H1 (cell line): ENCODE measurements at regions not wholly inside any gene's neighbourhood (a gene's known extent, or its start where the extent isn't known, plus 50 kb on each side); places are given as distances from the start of the nearest gene placed in this dataset.

ENCODE experiments used
- CTCF ChIA-PET: fragments of 300-600 bp; sonication (Branson Sonifier 250); formaldehyde crosslinking; loops from one replicate; lab custom pipeline; 2021; ENCODE audit not compliant: partially characterized antibody; lab: Charles Lee
- POLR2A ChIA-PET: fragments of 300-600 bp; sonication (Branson Sonifier 250); formaldehyde crosslinking; loops from one replicate; lab custom pipeline; 2021; ENCODE audit warnings: inconsistent platforms; ENCODE audit not compliant: partially characterized antibody; lab: Charles Lee
- DNase-seq, 2 experiments: peaks; one replicate each; pipeline versions ENCODE4 v3.0.0 to v3.0.0-alpha.2; 2010 to 2022; ENCODE audit warnings: low spot score in 2 of 2, low read depth in 1 of 2, mixed read lengths in 1 of 2
- FAIRE-seq: peaks from 2 replicates; lab custom pipeline; 2011; peaks lifted over from hg19 to GRCh38; lab: Jason Lieb, UNC
- H2AFZ ChIP-seq: 2 replicates; pipeline ENCODE4 v1.8.1; 2012; ENCODE audit warnings: low read length, inconsistent platforms
- H2AK5ac ChIP-seq: 2 replicates; pipeline ENCODE4 v1.6.1; 2013; ENCODE audit warnings: low read depth, low read length
- H2BK120ac ChIP-seq: replicated peaks from 2 replicates; pipeline ENCODE3; 2013; ENCODE audit warnings: low read depth, low read length, inconsistent platforms
- H2BK12ac ChIP-seq: 2 replicates; pipeline ENCODE4 v1.6.1; 2013; ENCODE audit warnings: low read depth, low read length
- H2BK15ac ChIP-seq: 2 replicates; pipeline ENCODE4 v1.6.1; 2013; ENCODE audit warnings: low read length
- H2BK20ac ChIP-seq: 2 replicates; pipeline ENCODE4 v1.6.1; 2013; ENCODE audit warnings: low read length
- H2BK5ac ChIP-seq: 2 replicates; pipeline ENCODE4 v1.6.1; 2013; ENCODE audit warnings: low read depth, low read length
- H3K14ac ChIP-seq: 2 replicates; pipeline ENCODE4 v1.6.1; 2013; ENCODE audit warnings: inconsistent platforms; ENCODE audit not compliant: insufficient read length
- H3K18ac ChIP-seq: 2 replicates; pipeline ENCODE4 v1.6.1; 2013; ENCODE audit warnings: low read length; ENCODE audit errors: extremely low read depth
- H3K23ac ChIP-seq: 2 replicates; pipeline ENCODE4 v1.6.1; 2013; ENCODE audit warnings: inconsistent platforms; ENCODE audit not compliant: insufficient read length
- H3K23me2 ChIP-seq: 2 replicates; pipeline ENCODE4 v1.6.1; 2013; ENCODE audit warnings: low read depth, low read length
- H3K27ac ChIP-seq: 2 replicates; pipeline ENCODE4 v1.6.1; 2011; ENCODE audit warnings: low read depth, low read length, inconsistent platforms
- H3K27me3 ChIP-seq, 4 experiments: replicated peaks in 1 of 4; 1 replicate in 1 of 4; 2 replicates in 3 of 4; pipeline versions ENCODE4 v1.6.1 to v1.8.1; 2011 to 2013; ENCODE audit warnings: low read length in 3 of 4, mild to moderate bottlenecking in 3 of 4, inconsistent platforms in 2 of 4, mixed read lengths in 2 of 4, moderate library complexity in 1 of 4; ENCODE audit not compliant: control insufficient read depth in 3 of 4, insufficient read depth in 3 of 4; ENCODE audit errors: extremely low read depth in 1 of 4
- H3K36me3 ChIP-seq, 4 experiments: 2 replicates each; pipeline versions ENCODE4 v1.6.1 to v1.8.1; 2011 to 2013; ENCODE audit warnings: mild to moderate bottlenecking in 4 of 4, low read length in 3 of 4, moderate library complexity in 2 of 4, control low read depth in 1 of 4, inconsistent platforms in 1 of 4; ENCODE audit not compliant: insufficient read depth in 4 of 4, control insufficient read depth in 2 of 4
- H3K4ac ChIP-seq: replicated peaks from 2 replicates; pipeline ENCODE3; 2013; ENCODE audit warnings: low read length, low read depth, mixed read lengths, inconsistent platforms; ENCODE audit not compliant: insufficient read length
- H3K4me1 ChIP-seq, 4 experiments: replicated peaks in 1 of 4; 1 replicate in 1 of 4; 2 replicates in 3 of 4; pipeline versions ENCODE4 v1.6.1 to v1.8.1; 2011 to 2013; ENCODE audit warnings: low read length in 3 of 4, inconsistent platforms in 2 of 4, mixed read lengths in 1 of 4; ENCODE audit not compliant: insufficient read depth in 4 of 4, control insufficient read depth in 3 of 4
- H3K4me2 ChIP-seq, 2 experiments: 2 replicates each; pipeline versions ENCODE4 v1.6.1 to v1.8.1; 2011 to 2013; ENCODE audit warnings: low read depth in 2 of 2, low read length in 2 of 2, control low read depth in 1 of 2, inconsistent platforms in 1 of 2, mild to moderate bottlenecking in 1 of 2; ENCODE audit not compliant: insufficient read depth in 1 of 2
- H3K4me3 ChIP-seq, 4 experiments: fragments of 200-600, 300-600 bp in 1 of 4; sonication (generic), shearing (Covaris generic), sonication (Bioruptor Twin) in 1 of 4; 2 replicates each; pipeline versions ENCODE4 v1.5.1 to v1.8.1; 2011 to 2016; ENCODE audit warnings: low read length in 4 of 4, low read depth in 3 of 4, control low read depth in 2 of 4, inconsistent platforms in 2 of 4, mild to moderate bottlenecking in 2 of 4, mixed read lengths in 1 of 4, moderate library complexity in 1 of 4; ENCODE audit not compliant: insufficient read depth in 2 of 4; ENCODE audit errors: extremely low read depth in 1 of 4
- H3K56ac ChIP-seq: replicated peaks from 2 replicates; pipeline ENCODE3; 2013; ENCODE audit warnings: low read depth, mild to moderate bottlenecking, mixed read lengths, low read length, inconsistent platforms; ENCODE audit not compliant: insufficient read length
- H3K79me1 ChIP-seq: 2 replicates; pipeline ENCODE4 v1.6.1; 2013; ENCODE audit warnings: low read depth, low read length, control low read depth
- H3K79me2 ChIP-seq, 2 experiments: 2 replicates each; pipeline versions ENCODE4 v1.6.1 to v1.8.1; 2012 to 2013; ENCODE audit warnings: low read length in 2 of 2, mild to moderate bottlenecking in 2 of 2, inconsistent platforms in 1 of 2; ENCODE audit not compliant: insufficient read depth in 2 of 2, control insufficient read depth in 1 of 2
- H3K9ac ChIP-seq, 4 experiments: replicated peaks in 1 of 4; 1 replicate in 1 of 4; 2 replicates in 3 of 4; pipeline versions ENCODE4 v1.6.1 to v1.8.1; 2011 to 2013; ENCODE audit warnings: low read depth in 3 of 4, low read length in 3 of 4, control low read depth in 2 of 4, mild to moderate bottlenecking in 2 of 4, moderate library complexity in 2 of 4, inconsistent platforms in 1 of 4; ENCODE audit errors: extremely low read depth in 1 of 4
- H3K9me3 ChIP-seq, 2 experiments: 2 replicates each; pipeline versions ENCODE4 v1.6.1 to v1.8.1; 2012 to 2013; ENCODE audit warnings: mild to moderate bottlenecking in 2 of 2, moderate library complexity in 2 of 2, control low read depth in 1 of 2, inconsistent platforms in 1 of 2, low read depth in 1 of 2, low read length in 1 of 2, mixed read lengths in 1 of 2; ENCODE audit not compliant: insufficient read depth in 2 of 2
- H4K20me1 ChIP-seq, 2 experiments: replicated peaks in 1 of 2; 2 replicates each; pipeline versions ENCODE3 to v1.8.1; 2011 to 2013; ENCODE audit warnings: inconsistent platforms in 2 of 2, low read length in 2 of 2, mild to moderate bottlenecking in 1 of 2; ENCODE audit not compliant: insufficient read depth in 2 of 2, control insufficient read depth in 1 of 2
- H4K5ac ChIP-seq: 2 replicates; pipeline ENCODE4 v1.6.1; 2013; ENCODE audit warnings: low read length, low read depth, mixed read lengths, inconsistent platforms; ENCODE audit not compliant: insufficient read length
- H4K8ac ChIP-seq: 2 replicates; pipeline ENCODE4 v1.8.0; 2013; ENCODE audit warnings: mild to moderate bottlenecking, moderate library complexity, low read length, inconsistent platforms; ENCODE audit not compliant: insufficient read depth; ENCODE audit errors: extremely low read depth
- H4K91ac ChIP-seq: replicated peaks from 2 replicates; pipeline ENCODE3; 2013; ENCODE audit warnings: low read length, mixed read lengths, inconsistent platforms; ENCODE audit not compliant: insufficient read length
- CBX5 ChIP-seq: fragments of 300-800, 300-1000 bp; sonication (generic); IDR thresholded peaks from 2 replicates; pipeline ENCODE4 v1.7.1; 2016; ENCODE audit warnings: antibody characterized with exemption, low read length, low read depth
- CHD2 ChIP-seq: IDR thresholded peaks from 2 replicates; pipeline ENCODE4 v1.6.1; 2012; ENCODE audit warnings: low read length, improper control_type of control experiment
- CTBP2 ChIP-seq: IDR thresholded peaks from 2 replicates; pipeline ENCODE4 v1.7.0; 2011; ENCODE audit warnings: borderline replicate concordance, mild to moderate bottlenecking, moderate library complexity, mixed read lengths, low read length; ENCODE audit not compliant: insufficient read depth, insufficient read length
- TAF1 ChIP-seq: IDR thresholded peaks from 2 replicates; pipeline ENCODE4 v1.6.1; 2011; ENCODE audit warnings: mild to moderate bottlenecking, low read depth, low read length
- TBP ChIP-seq: IDR thresholded peaks from 2 replicates; pipeline ENCODE4 v1.6.1; 2011; ENCODE audit warnings: low read depth, low read length, improper control_type of control experiment
- TCF12 ChIP-seq: IDR thresholded peaks from 2 replicates; pipeline ENCODE4 v1.6.1; 2011; ENCODE audit warnings: low read depth, mild to moderate bottlenecking, low read length
- WGBS, 2 experiments: shearing (Covaris generic) in 1 of 2; methylation state at CpG; one replicate each; pipeline versions ENCODE4 v1.1.6 to v1.1.7; 2013 to 2015; ENCODE audit warnings: low lambda C conversion rate in 2 of 2, mixed read lengths in 2 of 2, inconsistent platforms in 1 of 2, low coverage in 1 of 2, missing lambda C conversion rate in 1 of 2; ENCODE audit not compliant: insufficient replicate concordance in 2 of 2, insufficient coverage in 1 of 2, insufficient read length in 1 of 2; ENCODE audit errors: extremely low coverage in 1 of 2, missing lambda C conversion rate in 1 of 2; 5-methylcytosine and 5-hydroxymethylcytosine counted together
- TF ChIP-seq, protein P1 (sequence below): IDR thresholded peaks from 2 replicates; pipeline ENCODE4 v1.6.1; 2011; ENCODE audit warnings: low read length, improper control_type of control experiment

DNA sequence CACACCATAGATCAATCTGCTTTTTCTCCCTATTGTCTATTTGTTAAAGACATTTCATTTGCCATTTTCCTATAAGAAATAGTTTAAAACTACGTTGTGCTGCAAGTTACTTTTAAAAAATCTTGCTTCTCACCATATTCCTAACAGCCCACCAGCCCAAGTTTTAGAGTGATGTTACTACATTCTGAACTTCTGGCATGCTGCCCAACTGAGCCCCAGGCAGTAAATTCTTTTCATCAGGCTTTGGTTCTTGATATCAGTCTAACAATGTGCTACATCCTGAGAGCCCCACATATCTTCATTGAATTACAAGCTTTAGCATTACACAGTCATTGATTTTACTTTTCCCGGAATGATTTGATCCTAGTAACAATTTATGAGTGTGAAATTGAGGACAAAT lies 283.8 kb upstream of the IL1RAPL1 start:
- Histone ChIP-seq H3K9ac (no peak overlapping the region), H4K5ac (no peak overlapping the region), H4K91ac (no peak overlapping the region), H3K9me3 (no peaks in the 10 kb centered on the region), H3K4me3 (no peak overlapping the region), H3K18ac (no peak overlapping the region), H3K36me3 (no peaks in the 10 kb centered on the region), H3K23me2 (no peaks in the 10 kb centered on the region), H2AK5ac (no peak overlapping the region), H3K79me2 (no peaks in the 10 kb centered on the region), H2BK15ac (no peak overlapping the region), H4K8ac (no peak overlapping the region), H2BK12ac (no peak overlapping the region), H4K20me1 (no peaks in the 10 kb centered on the region), H2BK5ac (no peak overlapping the region), H3K79me1 (no peaks in the 10 kb centered on the region), H2AFZ (no peak overlapping the region), H3K4ac (no peak overlapping the region), H2BK20ac (no peak overlapping the region), H2BK120ac (no peak overlapping the region), H3K4me2 (no peak overlapping the region), H3K14ac (no peak overlapping the region), H3K27me3 (no peaks in the 10 kb centered on the region), H3K4me1 (no peaks in the 10 kb centered on the region), H3K56ac (no peak overlapping the region), H3K27ac (no peak overlapping the region), H3K23ac (no peak overlapping the region)
- no peak for DNase-seq
- no peak for FAIRE-seq
- TF ChIP-seq TCF12 (no peak), CTBP2 (no peak), TAF1 (no peak), TBP (no peak), CHD2 (no peak), CBX5 (no peak)
- TF ChIP-seq, protein P1, sequence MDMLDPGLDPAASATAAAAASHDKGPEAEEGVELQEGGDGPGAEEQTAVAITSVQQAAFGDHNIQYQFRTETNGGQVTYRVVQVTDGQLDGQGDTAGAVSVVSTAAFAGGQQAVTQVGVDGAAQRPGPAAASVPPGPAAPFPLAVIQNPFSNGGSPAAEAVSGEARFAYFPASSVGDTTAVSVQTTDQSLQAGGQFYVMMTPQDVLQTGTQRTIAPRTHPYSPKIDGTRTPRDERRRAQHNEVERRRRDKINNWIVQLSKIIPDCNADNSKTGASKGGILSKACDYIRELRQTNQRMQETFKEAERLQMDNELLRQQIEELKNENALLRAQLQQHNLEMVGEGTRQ = no peak
- 86% methylated on average over 2 of the region's 2 CpGs; no CpG with 5 or more reads in 1 of the 2 experiments for WGBS, 2 experiments
- POLR2A ChIA-PET = no interaction called here
- CTCF ChIA-PET = no interaction called here
